Transverse colon (tissue), 4 donors: ENCODE measurements at regions not wholly inside any gene's neighbourhood (a gene's known extent, or its start where the extent isn't known, plus 50 kb on each side); places are given as distances from the start of the nearest gene placed in this dataset.

Experiments used
- DNase-seq: peaks from one replicate; pipeline ENCODE4 v3.0.0-alpha.2; 2019
- H3K27ac ChIP-seq, 4 donors: fragments of 200-600 bp; sonication (generic); 2 replicates each; pipeline ENCODE4 v1.5.1; 2016 to 2018; ENCODE audit warnings: inconsistent platforms in 4 of 4
- H3K27me3 ChIP-seq: fragments of 200-600 bp; sonication (generic); 2 replicates; pipeline ENCODE4 v1.5.1; 2017; ENCODE audit warnings: inconsistent platforms
- H3K36me3 ChIP-seq, 4 donors: fragments of 200-600 bp; sonication (generic); 2 replicates each; pipeline ENCODE4 v1.5.1; 2017 to 2019; ENCODE audit warnings: inconsistent platforms in 4 of 4
- H3K4me1 ChIP-seq, 4 donors: fragments of 200-600 bp; sonication (generic); 2 replicates each; pipeline ENCODE4 v1.5.1; 2017 to 2020; ENCODE audit warnings: inconsistent platforms in 4 of 4
- H3K4me3 ChIP-seq, 4 donors: fragments of 200-600 bp; sonication (generic); 1 replicate in 1 of 4; 2 replicates in 3 of 4; pipeline versions ENCODE4 v1.5.1 to v1.6.1; 2017 to 2019; ENCODE audit warnings: inconsistent platforms in 4 of 4
- H3K9me3 ChIP-seq, 2 donors: fragments of 200-600 bp; sonication (generic); 2 replicates each; pipeline ENCODE4 v1.5.1; 2017 to 2019; ENCODE audit warnings: inconsistent platforms in 2 of 2
- EP300 ChIP-seq: sonication (generic); formaldehyde crosslinking; IDR thresholded peaks from one replicate; pipeline ENCODE4 v1.6.1; 2017; ENCODE audit warnings: antibody characterized with exemption, low read depth
- POLR2A ChIP-seq: fragments of 450-650 bp; IDR thresholded peaks from one replicate; pipeline ENCODE4 v1.6.1; 2016; ENCODE audit warnings: antibody characterized with exemption, mild to moderate bottlenecking, moderate library complexity
- POLR2AphosphoS5 ChIP-seq, 3 donors: sonication (generic); formaldehyde crosslinking; IDR thresholded peaks; one replicate each; pipeline ENCODE4 v1.6.1; 2016; ENCODE audit warnings: antibody characterized with exemption in 3 of 3
- WGBS, 2 donors: methylation state at CpG; one replicate each; pipeline ENCODE4 v1.1.5; 2018; ENCODE audit warnings: low coverage in 1 of 2; 5-methylcytosine and 5-hydroxymethylcytosine counted together
- in situ Hi-C, 4 donors: fragments of 200-750 bp; cut with MboI; loops; one replicate each; pipeline versions ENCODE4 v1.15.0 to v1.15.1; 2017; ENCODE audit warnings: low sequenced_read_pairs in 3 of 4, low pct_ligation_motif_present in 1 of 4, low pct_unique_long_range_greater_than_20kb in 1 of 4
- intact Hi-C: fragments of 100-400 bp; cut with DNase I; formaldehyde crosslinking; loops from one replicate; pipeline ENCODE4 v1.15.1; 2023; ENCODE audit warnings: low total_unique reads
- TF ChIP-seq, protein P1 (sequence below), 5 experiments: fragments of 200-600 bp in 3 of 5; fragments of 450-650 bp in 2 of 5; sonication (generic) in 3 of 5; IDR thresholded peaks; 1 replicate in 2 of 5; 2 replicates in 3 of 5; pipeline ENCODE4 v1.5.1; 2016 to 2017; ENCODE audit warnings: antibody characterized with exemption in 5 of 5, inconsistent platforms in 3 of 5, mild to moderate bottlenecking in 2 of 5, moderate library complexity in 1 of 5

DNA sequence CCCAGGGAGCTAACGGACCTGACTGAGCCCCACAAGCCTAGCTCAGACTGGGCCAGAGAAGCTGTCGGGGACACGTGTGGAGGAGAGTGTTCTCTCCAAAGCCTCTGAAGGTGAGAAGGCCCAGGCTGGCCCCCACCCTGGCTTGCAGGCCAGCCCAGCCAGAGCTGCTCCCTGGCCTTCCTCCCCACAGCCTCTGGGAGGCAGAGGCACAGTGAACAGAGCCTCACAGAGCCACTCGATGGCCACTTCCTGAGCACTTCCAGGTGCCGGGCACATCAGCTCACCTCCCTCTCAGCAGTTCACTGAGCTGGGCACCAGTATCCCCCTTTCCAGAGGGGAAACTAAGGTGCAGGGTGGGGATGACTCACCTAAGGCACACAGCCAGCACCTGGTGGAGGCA lies 109.4 kb upstream of the LINGO1 start:
- no peak for TF ChIP-seq EP300
- TF ChIP-seq, protein P1, sequence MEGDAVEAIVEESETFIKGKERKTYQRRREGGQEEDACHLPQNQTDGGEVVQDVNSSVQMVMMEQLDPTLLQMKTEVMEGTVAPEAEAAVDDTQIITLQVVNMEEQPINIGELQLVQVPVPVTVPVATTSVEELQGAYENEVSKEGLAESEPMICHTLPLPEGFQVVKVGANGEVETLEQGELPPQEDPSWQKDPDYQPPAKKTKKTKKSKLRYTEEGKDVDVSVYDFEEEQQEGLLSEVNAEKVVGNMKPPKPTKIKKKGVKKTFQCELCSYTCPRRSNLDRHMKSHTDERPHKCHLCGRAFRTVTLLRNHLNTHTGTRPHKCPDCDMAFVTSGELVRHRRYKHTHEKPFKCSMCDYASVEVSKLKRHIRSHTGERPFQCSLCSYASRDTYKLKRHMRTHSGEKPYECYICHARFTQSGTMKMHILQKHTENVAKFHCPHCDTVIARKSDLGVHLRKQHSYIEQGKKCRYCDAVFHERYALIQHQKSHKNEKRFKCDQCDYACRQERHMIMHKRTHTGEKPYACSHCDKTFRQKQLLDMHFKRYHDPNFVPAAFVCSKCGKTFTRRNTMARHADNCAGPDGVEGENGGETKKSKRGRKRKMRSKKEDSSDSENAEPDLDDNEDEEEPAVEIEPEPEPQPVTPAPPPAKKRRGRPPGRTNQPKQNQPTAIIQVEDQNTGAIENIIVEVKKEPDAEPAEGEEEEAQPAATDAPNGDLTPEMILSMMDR (IDR thresholded peaks at IDR 0.05): no peak
- TF ChIP-seq POLR2A: no peak
- no peak for TF ChIP-seq POLR2AphosphoS5 (IDR thresholded peaks at IDR 0.05)
- in situ Hi-C loops (no loop called here), intact Hi-C loops (no loop called here)
- H3K9me3 ChIP-seq: no peaks in the 10 kb centered on the region
- H3K4me1 ChIP-seq: no peaks in the 10 kb centered on the region
- WGBS, 2 donors: 75% methylated on average over 5 of the region's 5 CpGs; no CpG with 5 or more reads in 1 of the 2 donors
- no peaks in the 10 kb centered on the region for H3K36me3 ChIP-seq
- H3K27ac ChIP-seq: no peak overlapping the region
- DNase-seq: no peak
- H3K27me3 ChIP-seq: peaks cover 9% of the 10 kb centered on the region
- H3K4me3 ChIP-seq: no peak overlapping the region

DNA sequence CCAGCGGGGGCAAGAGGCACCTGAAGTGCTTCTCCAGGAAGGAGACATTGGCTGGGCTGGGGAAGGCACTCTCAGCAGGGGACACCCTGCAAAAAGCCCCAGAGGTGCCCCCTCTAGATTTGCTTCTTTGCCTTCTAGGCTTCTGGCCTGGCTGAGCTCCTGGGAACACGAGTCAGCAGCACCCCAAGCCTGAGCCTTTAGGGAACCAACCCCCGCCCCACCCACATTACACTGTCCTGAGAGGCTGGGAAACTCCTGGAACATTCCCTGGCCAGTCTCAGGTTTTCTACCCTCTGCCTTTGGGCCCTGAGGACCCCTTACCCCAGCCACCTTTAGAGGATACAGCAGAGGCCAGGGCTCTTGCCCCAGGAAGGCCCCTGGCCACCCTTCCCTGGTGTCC lies 108.4 kb upstream of the LINGO1 start:
- 83% methylated on average over 3 of the region's 3 CpGs; no CpG with 5 or more reads in 1 of the 2 donors for WGBS, 2 donors
- H3K27me3 ChIP-seq: peaks cover 9% of the 10 kb centered on the region
- no peaks in the 10 kb centered on the region for H3K4me1 ChIP-seq
- no peak for DNase-seq
- in situ Hi-C loops (no loop called here), intact Hi-C loops (no loop called here)
- TF ChIP-seq POLR2AphosphoS5 (IDR thresholded peaks at IDR 0.05) (no peak), POLR2A (no peak), EP300 (no peak)
- TF ChIP-seq, protein P1 (IDR thresholded peaks at IDR 0.05): no peak
- no peaks in the 10 kb centered on the region for H3K36me3 ChIP-seq
- no peak overlapping the region for H3K4me3 ChIP-seq
- no peak overlapping the region for H3K27ac ChIP-seq
- no peaks in the 10 kb centered on the region for H3K9me3 ChIP-seq

DNA sequence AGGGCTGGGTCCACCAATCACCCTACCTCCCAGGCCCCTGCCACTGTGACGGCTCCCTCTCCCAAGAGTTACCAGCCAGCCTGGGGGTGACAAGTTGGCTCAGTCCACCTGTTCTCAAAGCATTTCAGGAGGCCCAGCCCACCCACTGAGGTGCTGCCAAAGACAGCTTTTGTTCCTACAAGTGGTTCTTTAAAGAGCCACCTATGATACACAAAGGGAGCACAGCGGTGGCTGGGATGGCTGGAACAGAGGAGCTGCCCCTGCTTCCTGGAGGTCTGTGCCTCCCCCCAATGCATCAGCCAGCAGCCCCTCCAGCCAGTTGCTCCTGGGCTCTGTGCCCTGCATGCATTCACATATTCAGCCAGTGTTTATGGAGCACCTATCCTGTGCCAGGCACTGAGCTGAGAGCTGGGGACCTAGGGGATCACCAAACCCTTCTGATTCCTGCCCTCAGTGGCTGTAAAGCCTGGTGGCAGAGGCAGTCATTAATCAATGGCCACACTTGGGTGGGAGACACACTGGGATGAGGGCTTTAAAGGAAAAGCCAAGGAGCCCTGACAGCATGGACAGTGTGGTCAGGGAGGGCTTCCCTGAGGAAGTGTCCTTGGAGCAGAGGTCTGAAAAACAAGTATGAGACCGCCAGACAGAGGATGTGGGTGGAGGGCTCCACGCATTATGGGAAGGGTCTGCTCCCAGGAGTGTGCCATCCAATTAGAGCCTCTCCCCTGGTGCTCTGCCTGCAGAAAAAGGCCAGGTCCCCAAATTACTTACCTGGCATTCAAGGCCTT lies 107.1 kb upstream of the LINGO1 start:
- intact Hi-C loops: no loop called here

DNA sequence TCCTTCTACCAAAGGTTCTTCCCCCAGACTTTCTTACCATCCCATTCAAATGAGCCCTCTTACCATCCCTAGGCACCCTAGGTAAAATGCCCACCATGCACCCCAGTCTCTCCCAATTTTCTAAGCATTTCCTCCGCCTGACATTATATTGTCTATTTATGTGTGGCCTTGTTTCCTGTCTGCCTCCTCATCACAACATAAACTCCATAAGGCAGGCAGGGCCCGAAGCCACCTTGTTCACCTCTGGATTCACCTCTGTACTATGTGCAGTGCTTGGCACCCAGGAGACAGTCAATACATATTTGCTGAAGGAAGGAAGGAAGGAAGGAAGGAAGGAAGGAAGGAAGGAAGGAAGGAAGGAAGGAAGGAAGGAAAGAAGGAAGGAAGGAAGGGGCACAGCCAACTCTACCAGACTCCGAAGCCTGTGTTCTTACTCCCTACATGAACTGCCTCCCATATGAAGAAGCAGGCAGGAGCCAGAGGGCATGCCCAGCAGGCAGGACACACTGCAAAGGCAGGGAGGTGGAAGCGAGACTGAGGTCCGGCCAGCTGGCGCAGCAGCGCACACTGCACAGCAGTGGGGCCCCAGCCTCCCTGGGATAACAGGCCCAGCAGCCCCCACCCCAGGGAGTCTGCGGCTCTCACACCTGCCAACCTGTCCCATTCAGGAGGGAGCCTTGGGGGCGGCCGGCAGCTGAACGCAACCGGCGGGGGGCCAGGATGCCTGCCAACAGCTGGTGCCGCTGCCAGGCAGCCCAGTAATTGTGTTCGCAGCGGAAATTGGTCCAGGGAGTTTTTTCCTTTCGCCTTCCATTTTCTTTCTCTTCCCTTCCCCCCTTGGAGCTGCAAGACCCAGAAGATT lies 106.0 kb upstream of the LINGO1 start:
- in situ Hi-C loops (no loop called here), intact Hi-C loops (no loop called here)
- Histone ChIP-seq H3K27ac (no peak overlapping the region), H3K9me3 (no peaks in the 10 kb centered on the region), H3K27me3 (peaks cover 9% of the 10 kb centered on the region), H3K36me3 (no peaks in the 10 kb centered on the region), H3K4me1 (no peaks in the 10 kb centered on the region), H3K4me3 (no peak overlapping the region)
- WGBS, 2 donors: 68 to 73% methylated on average over 3 to 16 of the region's 17 CpGs
- no peak for DNase-seq
- no peak for TF ChIP-seq POLR2AphosphoS5 (IDR thresholded peaks at IDR 0.05)
- TF ChIP-seq EP300: no peak
- TF ChIP-seq, protein P1 (IDR thresholded peaks at IDR 0.05): no peak
- no peak for TF ChIP-seq POLR2A

More for the DNA sequence above, 107.1 kb upstream of the LINGO1 start:
- Histone ChIP-seq H3K36me3 (no peaks in the 10 kb centered on the region), H3K27me3 (peaks cover 9% of the 10 kb centered on the region), H3K4me1 (no peaks in the 10 kb centered on the region), H3K9me3 (no peaks in the 10 kb centered on the region), H3K27ac (no peak overlapping the region), H3K4me3 (no peak overlapping the region)
- no peak for DNase-seq
- in situ Hi-C loops: no loop called here
- no peak for TF ChIP-seq EP300
- 56% methylated on average over 3 of the region's 4 CpGs; no CpG with 5 or more reads in 1 of the 2 donors for WGBS, 2 donors
